HG02981 (cell line): ENCODE measurements at regions not wholly inside any gene's neighbourhood (a gene's known extent, or its start where the extent isn't known, plus 50 kb on each side); places are given as distances from the start of the nearest gene placed in this dataset.

ENCODE experiments used
- ATAC-seq: cut with Tn5 transposase; IDR thresholded peaks from one replicate; pipeline ENCODE4 v1.9.1; 2021; ENCODE audit warnings: mild to moderate bottlenecking, moderate library complexity; ENCODE audit not compliant: unreplicated experiment

GRCh38 chr10:107913317-107914294 is 749.1 kb upstream of the SORCS1 start:
- ATAC-seq = no peak

DNA sequence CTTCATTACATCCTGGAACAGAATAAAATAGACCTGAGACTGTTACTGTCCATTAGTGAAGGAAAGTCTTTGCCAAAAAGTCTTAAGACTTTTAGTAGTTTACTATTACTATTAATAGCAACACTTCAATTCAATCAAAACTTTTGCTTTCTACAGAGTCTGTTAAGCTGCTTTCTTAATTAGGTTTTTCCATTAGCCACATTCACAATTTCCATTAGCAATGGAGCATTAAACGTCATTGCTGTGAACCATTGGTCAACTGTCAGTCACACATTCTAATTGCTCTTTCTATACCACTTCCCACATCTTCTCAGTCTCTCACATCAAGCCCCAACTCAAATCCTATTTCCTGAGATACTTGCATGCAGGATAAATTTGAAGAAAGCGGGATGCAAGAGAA is 736.6 kb upstream of the SORCS1 start:
- no peak for ATAC-seq

DNA sequence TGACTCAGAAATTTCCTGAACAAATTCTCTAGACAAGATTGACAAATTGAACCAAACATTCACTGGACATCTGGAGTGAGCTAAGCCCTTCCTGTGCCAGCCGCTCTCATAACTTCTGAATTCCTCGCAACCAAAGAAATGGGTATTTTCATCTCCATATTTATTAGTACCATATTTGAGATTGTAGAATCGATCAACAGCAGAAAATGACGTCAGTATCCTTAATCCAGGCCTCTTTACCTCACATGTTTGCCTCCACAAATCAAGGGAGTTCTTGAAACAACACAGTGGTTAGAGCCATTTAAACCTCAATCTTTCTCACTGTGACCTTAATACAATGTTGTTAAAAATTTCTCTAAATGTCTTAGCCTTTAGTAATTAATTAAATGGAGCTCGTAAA is 735.6 kb upstream of the SORCS1 start:
- no peak for ATAC-seq

DNA sequence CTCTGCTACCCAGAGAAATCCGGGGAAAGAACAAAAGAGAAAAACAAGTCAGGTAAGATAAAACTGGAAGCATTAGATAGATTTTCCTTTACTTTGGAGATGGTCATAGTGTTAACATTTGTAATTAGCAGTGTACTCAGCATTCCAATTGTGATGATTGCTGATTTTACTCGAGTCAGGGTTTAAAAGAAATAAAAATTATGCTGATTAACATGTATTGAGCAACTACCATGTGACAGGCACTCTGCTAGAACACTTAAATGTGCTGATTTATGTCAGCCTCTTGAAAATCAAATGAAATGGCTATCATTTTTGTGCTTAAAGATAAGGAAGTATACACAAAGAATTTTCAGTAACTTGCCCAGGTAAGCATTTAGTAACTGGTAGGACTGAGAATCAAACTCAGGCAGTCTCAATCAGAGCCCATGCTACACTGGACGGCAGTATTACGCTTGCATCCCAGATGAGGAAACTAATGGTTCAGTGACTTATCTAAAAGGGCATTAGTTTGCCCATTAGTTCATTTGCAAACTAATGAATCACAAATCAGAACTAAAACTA is 735.1 kb upstream of the SORCS1 start:
- no peak for ATAC-seq

GRCh38 chr10:107899075-107899474 is 734.6 kb upstream of the SORCS1 start:
- ATAC-seq = no peak

GRCh38 chr10:107898392-107898791 is 733.9 kb upstream of the SORCS1 start:
- no peak for ATAC-seq

GRCh38 chr10:107894516-107894915 is 730.0 kb upstream of the SORCS1 start:
- no peak for ATAC-seq

DNA sequence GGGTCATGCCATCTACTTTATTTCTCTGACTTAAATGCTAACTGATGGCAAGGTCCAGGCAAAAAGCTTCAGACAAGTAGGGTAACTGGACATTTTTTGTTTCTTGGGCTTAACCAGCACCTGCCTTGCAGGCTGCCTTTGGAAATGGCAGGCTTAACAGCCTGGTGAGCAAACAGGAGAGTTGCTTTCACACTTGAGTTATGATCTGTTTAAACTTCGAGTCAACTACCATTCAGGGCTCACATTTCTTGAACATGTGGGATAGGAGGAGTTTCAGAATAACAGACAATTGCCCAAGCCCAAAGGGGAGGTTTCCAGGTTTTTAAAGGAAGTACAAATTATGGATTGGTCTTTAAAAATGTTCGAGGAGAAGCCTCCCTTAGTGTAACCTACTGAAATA is 724.6 kb upstream of the SORCS1 start:
- no peak for ATAC-seq

GRCh38 chr10:107880185-107880584 is 715.7 kb upstream of the SORCS1 start:
- ATAC-seq = no peak

- no peak for ATAC-seq
Measured at GRCh38 chr10:107873007-107873406, 708.5 kb upstream of the SORCS1 start.

- no peak for ATAC-seq
Measured at GRCh38 chr10:107865691-107866090, 701.2 kb upstream of the SORCS1 start.

- ATAC-seq = no peak
Measured at GRCh38 chr10:107859065-107859464, 694.6 kb upstream of the SORCS1 start.

DNA sequence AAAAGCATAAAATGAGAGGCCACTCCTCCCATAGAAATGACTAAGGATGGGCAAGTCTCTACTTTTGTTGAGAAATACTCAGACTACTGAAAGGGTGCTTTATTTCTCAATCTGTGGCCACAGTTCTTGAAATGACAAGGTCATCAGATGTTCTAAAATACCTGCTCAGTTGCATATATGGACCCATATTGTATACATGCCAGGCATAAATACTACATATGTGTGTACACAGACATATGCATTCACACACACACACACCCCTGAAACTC is 691.5 kb upstream of the SORCS1 start:
- ATAC-seq = no peak

DNA sequence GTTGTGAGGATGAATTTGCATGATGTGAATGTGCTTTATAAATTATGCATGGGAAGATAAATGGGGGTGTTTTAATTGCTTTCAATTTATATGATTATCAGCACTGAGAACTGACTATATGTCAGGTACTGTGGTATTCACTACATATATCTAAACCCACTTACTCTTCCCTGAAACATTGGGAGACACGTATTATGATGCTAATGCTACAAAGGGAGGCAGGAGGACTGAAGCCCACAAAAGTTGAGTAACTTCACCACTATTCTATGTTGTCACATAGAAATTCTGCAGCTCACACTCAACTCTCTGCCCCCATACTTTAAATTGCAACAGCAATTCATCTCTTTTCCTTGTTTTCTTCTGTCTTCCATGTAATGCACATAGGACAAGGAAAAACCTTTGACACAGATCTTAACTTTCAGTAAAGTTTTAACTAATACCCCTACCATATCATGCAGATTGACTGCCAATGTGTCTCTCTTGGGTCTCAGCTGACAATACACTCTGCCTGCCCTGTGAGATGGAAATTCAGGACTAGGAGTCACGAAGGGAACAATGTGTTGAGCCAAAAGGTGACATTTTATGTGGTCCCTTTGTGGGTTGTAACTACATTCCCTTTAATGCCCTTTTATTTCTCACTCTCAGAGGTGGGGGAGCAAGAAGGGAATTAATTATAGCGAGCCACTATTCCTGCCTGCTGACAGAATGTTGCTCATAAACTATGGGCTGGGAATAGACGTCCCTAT is 691.0 kb upstream of the SORCS1 start:
- ATAC-seq = no peak

DNA sequence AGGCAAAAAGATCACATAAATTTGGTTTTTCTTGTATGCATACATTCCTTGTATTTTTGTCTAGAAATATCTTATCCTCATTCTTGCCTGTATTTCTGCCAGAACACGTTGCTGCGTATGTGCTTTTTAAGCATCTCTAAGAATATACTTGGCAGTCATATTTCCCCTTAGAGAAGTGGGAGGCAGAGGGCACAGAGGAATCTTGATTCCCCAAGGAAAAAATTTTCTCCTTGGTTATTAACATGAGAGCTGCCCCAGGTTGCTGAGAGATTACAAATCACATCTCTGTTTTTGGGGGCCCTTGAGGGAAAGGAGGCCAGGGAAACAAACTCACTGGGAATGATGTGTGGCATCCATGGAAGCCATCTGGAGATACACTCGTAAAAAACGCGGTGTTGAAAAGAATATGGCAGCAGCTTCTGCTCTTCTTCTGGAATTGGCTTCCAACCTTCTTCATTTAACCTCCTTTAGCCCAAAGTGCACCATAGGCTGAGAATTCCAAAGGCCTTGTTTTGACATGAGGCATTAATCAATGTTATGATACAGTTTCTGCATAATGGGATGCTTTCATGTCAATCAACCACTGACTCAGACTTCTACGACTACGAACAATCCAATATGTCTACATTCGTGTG is 684.3 kb upstream of the SORCS1 start:
- ATAC-seq = no peak

DNA sequence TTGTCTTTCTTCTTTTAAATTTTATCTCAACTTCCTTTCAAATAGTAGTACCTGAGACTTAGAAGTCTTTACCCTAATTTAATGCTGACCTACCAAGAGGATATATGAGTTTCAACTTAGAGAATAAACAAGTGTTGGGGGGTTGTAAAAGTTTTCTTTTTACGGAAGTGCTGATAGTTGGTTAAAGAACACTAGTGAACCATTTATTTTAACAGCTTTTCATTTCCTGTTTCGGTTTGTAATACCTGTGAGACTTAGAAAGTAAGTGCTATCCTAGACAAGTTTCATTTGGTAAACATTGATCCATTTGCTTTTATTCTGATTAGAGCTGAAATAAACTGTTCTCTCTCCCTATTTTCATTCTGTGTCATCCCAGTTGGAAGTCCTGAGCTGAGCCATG is 683.1 kb upstream of the SORCS1 start:
- ATAC-seq = peak; percentile 86

GRCh38 chr10:107834706-107835105 is 670.2 kb upstream of the SORCS1 start:
- ATAC-seq = no peak

- ATAC-seq = no peak
Measured at GRCh38 chr10:107831772-107832171, 667.3 kb upstream of the SORCS1 start.

- ATAC-seq = no peak
Measured at GRCh38 chr10:107829161-107829560, 664.7 kb upstream of the SORCS1 start.

- ATAC-seq = no peak
Measured at GRCh38 chr10:107826171-107826570, 661.7 kb upstream of the SORCS1 start.

GRCh38 chr10:107814865-107815487 is 650.5 kb upstream of the SORCS1 start:
- ATAC-seq = no peak
